ENCODE measurements at regions not wholly inside any gene's neighbourhood (a gene's known extent, or its start where the extent isn't known, plus 50 kb on each side); places are given as distances from the start of the nearest gene placed in this dataset.

GRCh38 chr6:8683204-8683603, 247.9 kb upstream of the SLC35B3 start:
- peaks cover 2 to 24% (median 9%) of the 10 kb centered on the region in 8 donors for H3K9me3 Mint-ChIP-seq
- no peak for DNase-seq
- no peak overlapping the region for H3K27ac ChIP-seq (ENCODE audit: low read depth, low read length)
- no peaks in the 10 kb centered on the region for H3K27me3 ChIP-seq (ENCODE audit: insufficient read depth, low read length)
- H3K27ac Mint-ChIP-seq, result no peak overlapping the region
- no peaks in the 10 kb centered on the region for H3K27me3 Mint-ChIP-seq
- no peaks in the 10 kb centered on the region for H3K36me3 ChIP-seq (ENCODE audit: insufficient read depth, low read length)
- no peak overlapping the region for H3K4me3 ChIP-seq (ENCODE audit: low read length in 2 of 2)
- H3K9me3 ChIP-seq (ENCODE audit: control insufficient read depth in 1 of 2, low read length in 2 of 2), result no peaks in the 10 kb centered on the region
- no peaks in the 10 kb centered on the region for H3K4me1 ChIP-seq (ENCODE audit: insufficient read depth, low read length)
- H3K36me3 Mint-ChIP-seq, result no peaks in the 10 kb centered on the region
- POLR2A ChIA-PET (ENCODE audit: partially characterized antibody), result no interaction called here
- intact Hi-C loops (cut with micrococcal nuclease), result no loop called here
- CTCF ChIA-PET (ENCODE audit: partially characterized antibody), result no interaction called here
- no peaks in the 10 kb centered on the region for H3K4me1 Mint-ChIP-seq
- H3K4me3 Mint-ChIP-seq, result no peak overlapping the region

- H3K36me3 ChIP-seq (ENCODE audit: insufficient read depth, low read length), result no peaks in the 10 kb centered on the region
Measured at GRCh38 chr6:8679823-8680222, 244.5 kb upstream of the SLC35B3 start.

GRCh38 chr6:8678466-8678865, 243.1 kb upstream of the SLC35B3 start:
- no peak for DNase-seq
- H3K4me1 ChIP-seq (ENCODE audit: insufficient read depth, low read length), result no peaks in the 10 kb centered on the region
- no peaks in the 10 kb centered on the region for H3K27me3 ChIP-seq (ENCODE audit: insufficient read depth, low read length)
- CTCF ChIA-PET (ENCODE audit: partially characterized antibody), result no interaction called here
- no peak overlapping the region for H3K27ac ChIP-seq (ENCODE audit: low read depth, low read length)
- intact Hi-C loops (cut with micrococcal nuclease), result no loop called here
- no peak overlapping the region for H3K27ac Mint-ChIP-seq
- no peaks in the 10 kb centered on the region for H3K9me3 ChIP-seq (ENCODE audit: control insufficient read depth in 1 of 2, low read length in 2 of 2)
- no peaks in the 10 kb centered on the region for H3K36me3 ChIP-seq (ENCODE audit: insufficient read depth, low read length)
- H3K36me3 Mint-ChIP-seq, result no peaks in the 10 kb centered on the region
- no peak overlapping the region for H3K4me3 Mint-ChIP-seq
- no peaks in the 10 kb centered on the region for H3K27me3 Mint-ChIP-seq
- H3K4me3 ChIP-seq (ENCODE audit: low read length in 2 of 2), result no peak overlapping the region
- POLR2A ChIA-PET (ENCODE audit: partially characterized antibody), result no interaction called here
- H3K4me1 Mint-ChIP-seq, result no peaks in the 10 kb centered on the region
- H3K9me3 Mint-ChIP-seq, result peaks cover 3 to 41% (median 21%) of the 10 kb centered on the region in 8 donors

More at GRCh38 chr6:8679823-8680222, 244.5 kb upstream of the SLC35B3 start:
- Histone ChIP-seq H3K4me3 (ENCODE audit: low read length in 2 of 2) (no peak overlapping the region), H3K9me3 (ENCODE audit: control insufficient read depth in 1 of 2, low read length in 2 of 2) (no peaks in the 10 kb centered on the region), H3K4me1 (ENCODE audit: insufficient read depth, low read length) (no peaks in the 10 kb centered on the region), H3K27ac (ENCODE audit: low read depth, low read length) (no peak overlapping the region), H3K27me3 (ENCODE audit: insufficient read depth, low read length) (no peaks in the 10 kb centered on the region)
- H3K4me1 Mint-ChIP-seq, result no peaks in the 10 kb centered on the region
- H3K4me3 Mint-ChIP-seq, result no peak overlapping the region
- no peaks in the 10 kb centered on the region for H3K36me3 Mint-ChIP-seq
- H3K27me3 Mint-ChIP-seq, result no peaks in the 10 kb centered on the region
- no peak for DNase-seq
- POLR2A ChIA-PET (ENCODE audit: partially characterized antibody), result no interaction called here
- H3K9me3 Mint-ChIP-seq, result peaks cover 3 to 36% (median 20%) of the 10 kb centered on the region in 8 donors
- intact Hi-C loops (cut with micrococcal nuclease), result no loop called here
- no peak overlapping the region for H3K27ac Mint-ChIP-seq
- CTCF ChIA-PET (ENCODE audit: partially characterized antibody), result no interaction called here

- peaks cover 5 to 39% (median 25%) of the 10 kb centered on the region in 8 donors for H3K9me3 Mint-ChIP-seq
- H3K27me3 ChIP-seq (ENCODE audit: insufficient read depth, low read length), result no peaks in the 10 kb centered on the region
- H3K9me3 ChIP-seq (ENCODE audit: control insufficient read depth in 1 of 2, low read length in 2 of 2), result no peaks in the 10 kb centered on the region
- H3K27ac ChIP-seq (ENCODE audit: low read depth, low read length), result no peak overlapping the region
- intact Hi-C loops (cut with micrococcal nuclease), result no loop called here
- no peak overlapping the region for H3K4me3 ChIP-seq (ENCODE audit: low read length in 2 of 2)
- no peaks in the 10 kb centered on the region for H3K4me1 ChIP-seq (ENCODE audit: insufficient read depth, low read length)
- POLR2A ChIA-PET (ENCODE audit: partially characterized antibody), result no interaction called here
- CTCF ChIA-PET (ENCODE audit: partially characterized antibody), result no interaction called here
- peaks cover 0 to 2% of the 10 kb centered on the region in 2 donors for H3K36me3 Mint-ChIP-seq
- no peaks in the 10 kb centered on the region for H3K4me1 Mint-ChIP-seq
- no peaks in the 10 kb centered on the region for H3K27me3 Mint-ChIP-seq
- DNase-seq, result no peak
- no peak overlapping the region for H3K4me3 Mint-ChIP-seq
- H3K27ac Mint-ChIP-seq, result no peak overlapping the region
- no peaks in the 10 kb centered on the region for H3K36me3 ChIP-seq (ENCODE audit: insufficient read depth, low read length)
Measured at GRCh38 chr6:8674126-8674525, 238.8 kb upstream of the SLC35B3 start.

GRCh38 chr6:8672882-8673281, 237.5 kb upstream of the SLC35B3 start:
- no peak overlapping the region for H3K27ac ChIP-seq (ENCODE audit: low read depth, low read length)
- no peaks in the 10 kb centered on the region for H3K36me3 ChIP-seq (ENCODE audit: insufficient read depth, low read length)
- no peak for DNase-seq
- intact Hi-C loops (cut with micrococcal nuclease), result no loop called here
- peaks cover 0 to 2% of the 10 kb centered on the region in 2 donors for H3K36me3 Mint-ChIP-seq
- H3K27ac Mint-ChIP-seq, result no peak overlapping the region
- no peaks in the 10 kb centered on the region for H3K27me3 ChIP-seq (ENCODE audit: insufficient read depth, low read length)
- ChIA-PET POLR2A (ENCODE audit: partially characterized antibody) (no interaction called here), CTCF (ENCODE audit: partially characterized antibody) (no interaction called here)
- no peaks in the 10 kb centered on the region for H3K4me1 ChIP-seq (ENCODE audit: insufficient read depth, low read length)
- H3K9me3 Mint-ChIP-seq, result peaks cover 3 to 39% (median 26%) of the 10 kb centered on the region in 8 donors
- H3K27me3 Mint-ChIP-seq, result no peaks in the 10 kb centered on the region
- no peaks in the 10 kb centered on the region for H3K9me3 ChIP-seq (ENCODE audit: control insufficient read depth in 1 of 2, low read length in 2 of 2)
- no peak overlapping the region for H3K4me3 Mint-ChIP-seq
- H3K4me1 Mint-ChIP-seq, result no peaks in the 10 kb centered on the region
- H3K4me3 ChIP-seq (ENCODE audit: low read length in 2 of 2), result no peak overlapping the region

GRCh38 chr6:8670792-8671191, 235.4 kb upstream of the SLC35B3 start:
- H3K9me3 Mint-ChIP-seq, result peaks cover 2 to 32% (median 26%) of the 10 kb centered on the region in 8 donors
- peaks cover 0 to 2% of the 10 kb centered on the region in 2 donors for H3K36me3 Mint-ChIP-seq
- no peaks in the 10 kb centered on the region for H3K27me3 Mint-ChIP-seq
- no peak overlapping the region for H3K27ac ChIP-seq (ENCODE audit: low read depth, low read length)
- H3K9me3 ChIP-seq (ENCODE audit: control insufficient read depth in 1 of 2, low read length in 2 of 2), result no peaks in the 10 kb centered on the region
- H3K27me3 ChIP-seq (ENCODE audit: insufficient read depth, low read length), result no peaks in the 10 kb centered on the region
- ChIA-PET POLR2A (ENCODE audit: partially characterized antibody) (no interaction called here), CTCF (ENCODE audit: partially characterized antibody) (no interaction called here)
- H3K4me3 Mint-ChIP-seq, result no peak overlapping the region
- H3K36me3 ChIP-seq (ENCODE audit: insufficient read depth, low read length), result no peaks in the 10 kb centered on the region
- no peaks in the 10 kb centered on the region for H3K4me1 ChIP-seq (ENCODE audit: insufficient read depth, low read length)
- H3K4me1 Mint-ChIP-seq, result no peaks in the 10 kb centered on the region
- DNase-seq, result no peak
- no peak overlapping the region for H3K27ac Mint-ChIP-seq
- intact Hi-C loops (cut with micrococcal nuclease), result no loop called here
- H3K4me3 ChIP-seq (ENCODE audit: low read length in 2 of 2), result no peak overlapping the region

GRCh38 chr6:8664700-8665099, 229.4 kb upstream of the SLC35B3 start:
- intact Hi-C loops (cut with micrococcal nuclease), result no loop called here
- Mint-ChIP-seq H3K4me1 (no peaks in the 10 kb centered on the region), H3K27ac (no peak overlapping the region), H3K36me3 (no peaks in the 10 kb centered on the region), H3K4me3 (no peak overlapping the region), H3K27me3 (no peaks in the 10 kb centered on the region), H3K9me3 (peaks cover 1 to 28% (median 17%) of the 10 kb centered on the region in 8 donors)
- Histone ChIP-seq H3K27ac (ENCODE audit: low read depth, low read length) (no peak overlapping the region), H3K9me3 (ENCODE audit: control insufficient read depth in 1 of 2, low read length in 2 of 2) (no peaks in the 10 kb centered on the region), H3K4me1 (ENCODE audit: insufficient read depth, low read length) (no peaks in the 10 kb centered on the region), H3K27me3 (ENCODE audit: insufficient read depth, low read length) (no peaks in the 10 kb centered on the region), H3K4me3 (ENCODE audit: low read length in 2 of 2) (no peak overlapping the region), H3K36me3 (ENCODE audit: insufficient read depth, low read length) (no peaks in the 10 kb centered on the region)
- CTCF ChIA-PET (ENCODE audit: partially characterized antibody), result no interaction called here
- DNase-seq, result no peak
- POLR2A ChIA-PET (ENCODE audit: partially characterized antibody), result no interaction called here

GRCh38 chr6:8664070-8664469, 228.7 kb upstream of the SLC35B3 start:
- intact Hi-C loops (cut with micrococcal nuclease), result no loop called here
- no peak overlapping the region for H3K27ac ChIP-seq (ENCODE audit: low read depth, low read length)
- H3K4me1 Mint-ChIP-seq, result no peaks in the 10 kb centered on the region
- no peaks in the 10 kb centered on the region for H3K36me3 ChIP-seq (ENCODE audit: insufficient read depth, low read length)
- H3K9me3 Mint-ChIP-seq, result peaks cover 0 to 25% (median 12%) of the 10 kb centered on the region in 8 donors
- DNase-seq, result no peak
- no peaks in the 10 kb centered on the region for H3K36me3 Mint-ChIP-seq
- H3K4me3 Mint-ChIP-seq, result no peak overlapping the region
- no peak overlapping the region for H3K4me3 ChIP-seq (ENCODE audit: low read length in 2 of 2)
- no peaks in the 10 kb centered on the region for H3K27me3 ChIP-seq (ENCODE audit: insufficient read depth, low read length)
- no peaks in the 10 kb centered on the region for H3K4me1 ChIP-seq (ENCODE audit: insufficient read depth, low read length)
- no peak overlapping the region for H3K27ac Mint-ChIP-seq
- no peaks in the 10 kb centered on the region for H3K9me3 ChIP-seq (ENCODE audit: control insufficient read depth in 1 of 2, low read length in 2 of 2)
- ChIA-PET CTCF (ENCODE audit: partially characterized antibody) (no interaction called here), POLR2A (ENCODE audit: partially characterized antibody) (no interaction called here)
- no peaks in the 10 kb centered on the region for H3K27me3 Mint-ChIP-seq
